ENCODE measurements at regions not wholly inside any gene's neighbourhood (a gene's known extent, or its start where the extent isn't known, plus 50 kb on each side); places are given as distances from the start of the nearest gene placed in this dataset.

- Histone ChIP-seq H3K36me3 (ENCODE audit: insufficient read depth, low read length) (no peaks in the 10 kb centered on the region), H3K27ac (ENCODE audit: low read depth, low read length) (no peak overlapping the region), H3K27me3 (ENCODE audit: insufficient read depth, low read length, poor library complexity, severe bottlenecking) (no peaks in the 10 kb centered on the region), H3K9me3 (ENCODE audit: low read length) (no peaks in the 10 kb centered on the region), H3K4me3 (ENCODE audit: low read length) (no peak overlapping the region), H3K4me1 (ENCODE audit: insufficient read depth, low read length) (no peaks in the 10 kb centered on the region)
- no peak for DNase-seq
- peaks cover 4 to 12% (median 6%) of the 10 kb centered on the region in 5 donors for H3K9me3 Mint-ChIP-seq
- ChIA-PET CTCF (interaction anchor here (1.2 kb wide), 1 partner anchor 8 kb away, joined by 3 read pairs; no protein-coding TSS in a partner anchor), POLR2A (no interaction called here)
- H3K27ac Mint-ChIP-seq = no peak overlapping the region
- H3K36me3 Mint-ChIP-seq = no peaks in the 10 kb centered on the region
- no peaks in the 10 kb centered on the region for H3K4me1 Mint-ChIP-seq
- H3K4me3 Mint-ChIP-seq = no peak overlapping the region
- H3K27me3 Mint-ChIP-seq = no peaks in the 10 kb centered on the region
Measured at GRCh38 chr17:13253733-13254410, 236.0 kb upstream of the ELAC2 start.

- no peaks in the 10 kb centered on the region for H3K36me3 ChIP-seq (ENCODE audit: insufficient read depth, low read length)
- H3K27ac ChIP-seq (ENCODE audit: low read depth, low read length) = no peak overlapping the region
- no peaks in the 10 kb centered on the region for H3K4me1 ChIP-seq (ENCODE audit: insufficient read depth, low read length)
- Mint-ChIP-seq H3K27me3 (peaks cover 0 to 10% of the 10 kb centered on the region in 2 donors), H3K36me3 (no peaks in the 10 kb centered on the region), H3K9me3 (peaks cover 0 to 11% (median 7%) of the 10 kb centered on the region in 5 donors), H3K4me1 (no peaks in the 10 kb centered on the region), H3K4me3 (no peak overlapping the region), H3K27ac (no peak overlapping the region)
- DNase-seq = no peak
- ChIA-PET CTCF (no interaction called here), POLR2A (no interaction called here)
- no peak overlapping the region for H3K4me3 ChIP-seq (ENCODE audit: low read length)
- H3K27me3 ChIP-seq (ENCODE audit: insufficient read depth, low read length, poor library complexity, severe bottlenecking) = no peaks in the 10 kb centered on the region
- H3K9me3 ChIP-seq (ENCODE audit: low read length) = no peaks in the 10 kb centered on the region
Measured at GRCh38 chr17:13244513-13244912, 226.7 kb upstream of the ELAC2 start.

- peaks cover 0 to 10% of the 10 kb centered on the region in 2 donors for H3K27me3 Mint-ChIP-seq
- ChIA-PET POLR2A (no interaction called here), CTCF (no interaction called here)
- Histone ChIP-seq H3K27me3 (ENCODE audit: insufficient read depth, low read length, poor library complexity, severe bottlenecking) (no peaks in the 10 kb centered on the region), H3K4me3 (ENCODE audit: low read length) (no peak overlapping the region), H3K4me1 (ENCODE audit: insufficient read depth, low read length) (no peaks in the 10 kb centered on the region), H3K9me3 (ENCODE audit: low read length) (no peaks in the 10 kb centered on the region), H3K27ac (ENCODE audit: low read depth, low read length) (no peak overlapping the region), H3K36me3 (ENCODE audit: insufficient read depth, low read length) (no peaks in the 10 kb centered on the region)
- H3K9me3 Mint-ChIP-seq = peaks cover 0 to 4% (median 2%) of the 10 kb centered on the region in 5 donors
- no peak overlapping the region for H3K4me3 Mint-ChIP-seq
- no peak overlapping the region for H3K27ac Mint-ChIP-seq
- H3K4me1 Mint-ChIP-seq = no peaks in the 10 kb centered on the region
- no peaks in the 10 kb centered on the region for H3K36me3 Mint-ChIP-seq
- no peak for DNase-seq
Measured at GRCh38 chr17:13243585-13243984, 225.8 kb upstream of the ELAC2 start.

- POLR2A ChIA-PET = no interaction called here
- H3K36me3 Mint-ChIP-seq = no peaks in the 10 kb centered on the region
- H3K4me1 Mint-ChIP-seq = no peaks in the 10 kb centered on the region
Measured at GRCh38 chr17:13240851-13241250, 223.0 kb upstream of the ELAC2 start.

GRCh38 chr17:13230350-13231264, 212.8 kb upstream of the ELAC2 start:
- ChIA-PET POLR2A (no interaction called here), CTCF (no interaction called here)
- H3K9me3 ChIP-seq (ENCODE audit: low read length) = no peaks in the 10 kb centered on the region
- Mint-ChIP-seq H3K4me3 (no peak overlapping the region), H3K27me3 (peaks cover 0 to 1% of the 10 kb centered on the region in 2 donors), H3K4me1 (no peaks in the 10 kb centered on the region), H3K36me3 (no peaks in the 10 kb centered on the region), H3K27ac (no peak overlapping the region), H3K9me3 (peaks cover 0 to 1% (median 0%) of the 10 kb centered on the region in 5 donors)
- no peaks in the 10 kb centered on the region for H3K36me3 ChIP-seq (ENCODE audit: insufficient read depth, low read length)
- no peaks in the 10 kb centered on the region for H3K4me1 ChIP-seq (ENCODE audit: insufficient read depth, low read length)
- no peak for DNase-seq
- H3K27ac ChIP-seq (ENCODE audit: low read depth, low read length) = no peak overlapping the region
- H3K27me3 ChIP-seq (ENCODE audit: insufficient read depth, low read length, poor library complexity, severe bottlenecking) = no peaks in the 10 kb centered on the region
- no peak overlapping the region for H3K4me3 ChIP-seq (ENCODE audit: low read length)

More at GRCh38 chr17:13240851-13241250, 223.0 kb upstream of the ELAC2 start:
- CTCF ChIA-PET = no interaction called here
- H3K4me3 Mint-ChIP-seq = no peak overlapping the region
- DNase-seq = no peak
- no peaks in the 10 kb centered on the region for H3K4me1 ChIP-seq (ENCODE audit: insufficient read depth, low read length)
- peaks cover 0 to 4% (median 0%) of the 10 kb centered on the region in 5 donors for H3K9me3 Mint-ChIP-seq
- no peak overlapping the region for H3K27ac ChIP-seq (ENCODE audit: low read depth, low read length)
- no peak overlapping the region for H3K4me3 ChIP-seq (ENCODE audit: low read length)
- H3K36me3 ChIP-seq (ENCODE audit: insufficient read depth, low read length) = no peaks in the 10 kb centered on the region
- H3K27ac Mint-ChIP-seq = no peak overlapping the region
- H3K27me3 ChIP-seq (ENCODE audit: insufficient read depth, low read length, poor library complexity, severe bottlenecking) = no peaks in the 10 kb centered on the region
- H3K27me3 Mint-ChIP-seq = peaks cover 2 to 8% of the 10 kb centered on the region in 2 donors
- no peaks in the 10 kb centered on the region for H3K9me3 ChIP-seq (ENCODE audit: low read length)

- H3K27me3 Mint-ChIP-seq = no peaks in the 10 kb centered on the region
- no peaks in the 10 kb centered on the region for H3K4me1 Mint-ChIP-seq
- no peak overlapping the region for H3K4me3 ChIP-seq (ENCODE audit: low read length)
- H3K27me3 ChIP-seq (ENCODE audit: insufficient read depth, low read length, poor library complexity, severe bottlenecking) = no peaks in the 10 kb centered on the region
- DNase-seq = no peak
- no peak overlapping the region for H3K27ac Mint-ChIP-seq
- H3K4me3 Mint-ChIP-seq = no peak overlapping the region
- H3K27ac ChIP-seq (ENCODE audit: low read depth, low read length) = no peak overlapping the region
- no peaks in the 10 kb centered on the region for H3K36me3 ChIP-seq (ENCODE audit: insufficient read depth, low read length)
- POLR2A ChIA-PET = no interaction called here
- no peaks in the 10 kb centered on the region for H3K9me3 ChIP-seq (ENCODE audit: low read length)
- H3K9me3 Mint-ChIP-seq = peaks cover 0 to 2% (median 0%) of the 10 kb centered on the region in 5 donors
- CTCF ChIA-PET = no interaction called here
- H3K36me3 Mint-ChIP-seq = no peaks in the 10 kb centered on the region
- H3K4me1 ChIP-seq (ENCODE audit: insufficient read depth, low read length) = no peaks in the 10 kb centered on the region
Measured at GRCh38 chr17:13228225-13228624, 210.4 kb upstream of the ELAC2 start.

DNA sequence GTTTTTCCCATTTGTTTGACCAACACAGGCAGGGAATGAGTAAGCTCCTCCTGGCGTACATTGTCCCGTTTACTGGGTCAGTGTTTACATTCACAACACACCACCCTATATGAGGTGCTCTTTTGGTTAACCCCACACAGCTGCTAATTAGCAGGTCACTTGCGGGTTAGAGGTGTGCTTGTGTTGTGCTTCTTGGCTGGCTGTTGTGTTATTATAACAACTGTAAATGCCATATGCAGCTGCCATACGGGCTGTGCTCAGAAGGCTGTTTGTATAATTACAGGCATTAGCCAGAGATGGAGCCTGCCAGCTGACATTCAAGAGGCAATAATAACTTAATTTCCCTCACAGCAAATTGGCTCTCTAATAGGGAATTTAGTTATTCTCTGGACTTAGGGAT, 205.1 kb upstream of the ELAC2 start:
- ChIA-PET POLR2A (no interaction called here), CTCF (no interaction called here)
- no peaks in the 10 kb centered on the region for H3K27me3 ChIP-seq (ENCODE audit: insufficient read depth, low read length, poor library complexity, severe bottlenecking)
- no peak overlapping the region for H3K4me3 ChIP-seq (ENCODE audit: low read length)
- H3K36me3 ChIP-seq (ENCODE audit: insufficient read depth, low read length) = no peaks in the 10 kb centered on the region
- no peaks in the 10 kb centered on the region for H3K4me1 ChIP-seq (ENCODE audit: insufficient read depth, low read length)
- Mint-ChIP-seq H3K4me1 (no peaks in the 10 kb centered on the region), H3K27me3 (peaks cover 0 to 3% of the 10 kb centered on the region in 2 donors), H3K9me3 (peaks cover 0 to 2% (median 0%) of the 10 kb centered on the region in 5 donors), H3K36me3 (no peaks in the 10 kb centered on the region), H3K27ac (no peak overlapping the region), H3K4me3 (no peak overlapping the region)
- DNase-seq = no peak
- H3K9me3 ChIP-seq (ENCODE audit: low read length) = no peaks in the 10 kb centered on the region
- no peak overlapping the region for H3K27ac ChIP-seq (ENCODE audit: low read depth, low read length)

DNA sequence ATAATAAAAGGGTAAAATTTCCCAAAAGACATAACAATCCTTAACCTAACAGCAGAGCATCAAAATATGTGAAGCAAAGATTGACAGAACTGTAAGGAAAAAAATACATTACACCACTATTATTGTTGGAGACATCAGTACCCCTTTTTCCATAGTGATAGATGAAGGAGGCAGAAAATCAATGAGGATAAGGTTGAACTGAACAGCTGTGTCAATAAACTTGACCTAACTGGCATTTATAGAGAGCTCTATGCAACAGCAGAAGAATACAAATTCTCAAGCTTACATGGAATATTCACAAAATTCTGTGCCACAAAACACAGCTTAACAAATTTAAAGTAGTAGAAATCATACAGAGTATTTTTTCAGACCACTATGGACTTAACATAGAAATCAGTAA, 195.0 kb upstream of the ELAC2 start:
- no peaks in the 10 kb centered on the region for H3K9me3 ChIP-seq (ENCODE audit: low read length)
- no peaks in the 10 kb centered on the region for H3K36me3 ChIP-seq (ENCODE audit: insufficient read depth, low read length)
- H3K36me3 Mint-ChIP-seq = no peaks in the 10 kb centered on the region
- DNase-seq = no peak
- H3K27me3 Mint-ChIP-seq = no peaks in the 10 kb centered on the region
- ChIA-PET CTCF (no interaction called here), POLR2A (no interaction called here)
- no peak overlapping the region for H3K4me3 ChIP-seq (ENCODE audit: low read length)
- H3K9me3 Mint-ChIP-seq = peaks cover 0 to 8% (median 2%) of the 10 kb centered on the region in 5 donors
- no peak overlapping the region for H3K4me3 Mint-ChIP-seq
- H3K4me1 Mint-ChIP-seq = no peaks in the 10 kb centered on the region
- no peak overlapping the region for H3K27ac ChIP-seq (ENCODE audit: low read depth, low read length)
- no peaks in the 10 kb centered on the region for H3K27me3 ChIP-seq (ENCODE audit: insufficient read depth, low read length, poor library complexity, severe bottlenecking)
- H3K27ac Mint-ChIP-seq = no peak overlapping the region
- no peaks in the 10 kb centered on the region for H3K4me1 ChIP-seq (ENCODE audit: insufficient read depth, low read length)

All from CD8-positive, alpha-beta memory T cell (primary cell).